Astrocyte of the hippocampus (primary cell): ENCODE measurements at regions not wholly inside any gene's neighbourhood (a gene's known extent, or its start where the extent isn't known, plus 50 kb on each side); places are given as distances from the start of the nearest gene placed in this dataset.

Experiments used
- DNase-seq: peaks from one replicate; pipeline ENCODE4 v3.0.0; 2011; ENCODE audit warnings: low read depth, low spot score

GRCh38 chr3:111472556-111472955 is 69.4 kb upstream of the CD96 start:
- DNase-seq = no peak

GRCh38 chr3:111473550-111473949 is 68.4 kb upstream of the CD96 start:
- DNase-seq = no peak

DNA sequence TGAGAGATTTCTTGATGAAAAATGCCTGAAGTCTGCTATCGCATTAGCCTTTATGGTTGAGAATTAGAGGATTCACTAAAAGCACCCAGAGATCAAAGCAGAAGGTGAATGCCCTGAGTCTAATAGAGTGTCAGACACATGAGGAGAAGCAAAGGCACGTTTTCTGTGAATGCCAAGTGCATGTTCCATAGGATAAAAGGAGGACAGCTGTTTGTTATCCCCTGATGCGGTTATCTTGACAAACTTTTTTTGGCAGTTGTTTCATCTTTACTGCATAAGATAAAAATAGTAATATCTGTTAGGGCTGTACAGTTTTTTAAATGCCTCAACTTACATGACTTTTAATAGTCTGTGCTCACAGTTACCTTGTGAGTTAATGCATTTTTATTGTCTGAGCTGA is 65.3 kb upstream of the CD96 start:
- no peak for DNase-seq

- DNase-seq = no peak
Observed at GRCh38 chr3:111480091-111480490, 61.9 kb upstream of the CD96 start.

DNA sequence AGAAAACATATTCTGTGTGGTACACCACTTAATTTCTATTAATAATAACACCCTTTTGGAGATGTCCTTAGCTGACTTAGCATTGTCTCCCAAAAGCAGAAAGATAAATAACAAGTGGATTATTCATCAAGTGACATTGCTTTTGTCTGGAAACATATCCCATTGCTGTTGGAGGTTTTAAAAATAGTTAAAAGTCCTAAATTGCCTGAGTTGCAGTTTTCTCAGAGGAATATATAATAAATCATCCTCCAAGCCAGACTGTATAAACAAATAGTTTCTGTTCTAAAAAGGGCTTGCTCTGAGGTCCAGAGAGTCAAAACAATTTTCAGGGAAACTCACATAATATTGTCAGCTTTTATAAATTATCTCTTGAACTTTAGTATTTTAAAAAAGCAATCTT is 60.4 kb upstream of the CD96 start:
- DNase-seq = no peak

DNA sequence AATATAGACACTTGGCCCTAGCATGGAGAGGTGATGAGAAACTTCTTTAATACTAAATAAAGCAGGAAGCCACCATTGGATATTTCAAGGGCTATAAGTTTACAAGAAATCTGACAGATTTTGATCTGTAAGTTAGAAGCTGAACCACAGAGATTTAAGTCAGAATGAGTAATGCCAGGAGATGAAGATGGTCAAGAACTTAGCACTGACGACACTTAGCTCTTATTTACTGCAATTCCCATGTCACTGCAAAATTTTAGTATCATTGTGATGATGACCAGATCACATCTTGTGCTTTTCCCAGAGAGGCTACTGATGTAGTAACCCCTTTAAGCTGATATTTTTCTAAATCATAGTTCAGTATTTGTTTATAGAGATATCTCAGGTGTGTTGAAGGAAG is 59.4 kb upstream of the CD96 start:
- DNase-seq = no peak

GRCh38 chr3:111485086-111485485 is 56.9 kb upstream of the CD96 start:
- no peak for DNase-seq
